HG02840 (cell line): ENCODE measurements at regions not wholly inside any gene's neighbourhood (a gene's known extent, or its start where the extent isn't known, plus 50 kb on each side); places are given as distances from the start of the nearest gene placed in this dataset.

Experiments
- ATAC-seq: cut with Tn5 transposase; IDR thresholded peaks from one replicate; pipeline ENCODE4 v1.9.1; 2021; ENCODE audit warnings: mild to moderate bottlenecking, moderate library complexity, moderate number of reproducible peaks; ENCODE audit not compliant: unreplicated experiment, low FRiP score

DNA sequence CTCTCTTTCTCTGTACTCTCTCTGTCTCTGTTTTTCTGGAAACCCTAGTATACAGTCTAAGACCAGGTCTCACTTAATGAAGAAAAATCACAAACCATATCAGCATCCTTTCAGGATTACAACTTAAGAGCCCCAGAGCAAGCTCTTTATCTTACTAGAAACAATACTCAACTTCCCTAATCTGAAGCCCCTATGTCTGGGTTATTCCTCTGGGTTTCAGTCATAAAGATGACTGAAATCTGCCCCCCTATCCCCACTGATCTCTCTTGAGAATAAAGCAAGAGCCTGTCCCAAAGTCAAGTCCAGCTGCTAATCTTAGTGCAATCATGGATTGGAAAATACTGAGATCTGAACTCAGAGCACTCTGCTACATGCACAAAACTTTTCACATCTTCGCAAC lies 53.9 kb upstream of the PICALM start:
- ATAC-seq: no peak

GRCh38 chr11:86120807-86121206 lies 51.9 kb upstream of the PICALM start:
- no peak for ATAC-seq

GRCh38 chr11:86119906-86120305 lies 51.0 kb upstream of the PICALM start:
- no peak for ATAC-seq

DNA sequence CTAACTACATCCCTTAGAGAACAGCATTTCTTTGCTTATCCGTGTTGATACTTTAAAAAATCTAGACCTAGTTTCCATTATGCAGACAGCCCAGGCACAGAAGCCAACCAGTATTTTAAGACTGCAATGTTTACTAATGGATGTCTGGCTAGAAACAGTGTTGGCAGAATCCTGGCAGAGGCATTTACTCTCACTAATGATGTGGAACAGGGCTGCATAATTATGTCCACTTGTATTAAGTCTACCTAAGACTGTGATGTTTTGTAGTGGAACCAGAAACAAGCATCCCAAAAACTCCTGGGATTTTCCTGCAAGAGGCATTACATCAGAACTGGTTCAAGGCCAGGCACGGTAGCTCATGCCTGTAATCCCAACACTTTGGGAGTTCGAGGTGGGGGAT lies 50.2 kb upstream of the PICALM start:
- no peak for ATAC-seq
